ENCODE measurements at regions not wholly inside any gene's neighbourhood (a gene's known extent, or its start where the extent isn't known, plus 50 kb on each side); places are given as distances from the start of the nearest gene placed in this dataset.

- DNase-seq (ENCODE audit: low spot score) = no peak
- no peak overlapping the region for H3K27ac ChIP-seq
- H3K9me3 ChIP-seq = no peaks in the 10 kb centered on the region
- H3K27me3 ChIP-seq = no peaks in the 10 kb centered on the region
- no peaks in the 10 kb centered on the region for H3K4me1 ChIP-seq
- TF ChIP-seq, protein P1, sequence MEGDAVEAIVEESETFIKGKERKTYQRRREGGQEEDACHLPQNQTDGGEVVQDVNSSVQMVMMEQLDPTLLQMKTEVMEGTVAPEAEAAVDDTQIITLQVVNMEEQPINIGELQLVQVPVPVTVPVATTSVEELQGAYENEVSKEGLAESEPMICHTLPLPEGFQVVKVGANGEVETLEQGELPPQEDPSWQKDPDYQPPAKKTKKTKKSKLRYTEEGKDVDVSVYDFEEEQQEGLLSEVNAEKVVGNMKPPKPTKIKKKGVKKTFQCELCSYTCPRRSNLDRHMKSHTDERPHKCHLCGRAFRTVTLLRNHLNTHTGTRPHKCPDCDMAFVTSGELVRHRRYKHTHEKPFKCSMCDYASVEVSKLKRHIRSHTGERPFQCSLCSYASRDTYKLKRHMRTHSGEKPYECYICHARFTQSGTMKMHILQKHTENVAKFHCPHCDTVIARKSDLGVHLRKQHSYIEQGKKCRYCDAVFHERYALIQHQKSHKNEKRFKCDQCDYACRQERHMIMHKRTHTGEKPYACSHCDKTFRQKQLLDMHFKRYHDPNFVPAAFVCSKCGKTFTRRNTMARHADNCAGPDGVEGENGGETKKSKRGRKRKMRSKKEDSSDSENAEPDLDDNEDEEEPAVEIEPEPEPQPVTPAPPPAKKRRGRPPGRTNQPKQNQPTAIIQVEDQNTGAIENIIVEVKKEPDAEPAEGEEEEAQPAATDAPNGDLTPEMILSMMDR (IDR thresholded peaks at IDR 0.05) = no peak
- H3K36me3 ChIP-seq = no peaks in the 10 kb centered on the region
- no peak overlapping the region for H3K4me3 ChIP-seq
These were observed 259.0 kb downstream of the IRX2 start for GRCh38 chr5:2492476-2492875.

DNA sequence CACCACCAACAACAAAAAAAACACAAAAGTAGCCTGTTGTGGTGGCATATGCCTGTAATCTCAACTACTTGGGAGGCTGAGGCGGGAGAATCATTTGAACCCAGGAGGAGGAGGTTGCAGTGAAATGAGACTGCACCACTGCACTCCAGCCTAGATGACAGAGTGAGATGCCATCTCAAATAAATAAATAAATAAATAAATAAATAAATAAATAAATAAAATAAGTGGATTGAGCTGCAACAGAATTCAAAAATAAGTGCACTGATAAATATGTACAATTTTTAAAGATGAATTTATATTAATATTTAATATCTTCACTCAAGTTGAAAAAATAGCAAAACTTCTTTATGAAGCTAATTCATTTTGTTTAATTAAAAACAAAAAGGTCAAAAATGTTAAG is 259.6 kb downstream of the IRX2 start:
- H3K27me3 ChIP-seq = no peaks in the 10 kb centered on the region
- H3K4me3 ChIP-seq = no peak overlapping the region
- no peak overlapping the region for H3K27ac ChIP-seq
- TF ChIP-seq, protein P1 (IDR thresholded peaks at IDR 0.05) = no peak
- no peaks in the 10 kb centered on the region for H3K4me1 ChIP-seq
- no peak for DNase-seq (ENCODE audit: low spot score)
- no peaks in the 10 kb centered on the region for H3K9me3 ChIP-seq
- no peaks in the 10 kb centered on the region for H3K36me3 ChIP-seq

GRCh38 chr5:2489306-2489705 is 262.2 kb downstream of the IRX2 start:
- DNase-seq (ENCODE audit: low spot score) = no peak
- H3K4me3 ChIP-seq = no peak overlapping the region
- H3K4me1 ChIP-seq = no peaks in the 10 kb centered on the region
- H3K9me3 ChIP-seq = peaks cover 0 to 16% of the 10 kb centered on the region in 2 donors
- no peaks in the 10 kb centered on the region for H3K36me3 ChIP-seq
- TF ChIP-seq, protein P1 (IDR thresholded peaks at IDR 0.05) = no peak
- H3K27ac ChIP-seq = no peak overlapping the region
- no peaks in the 10 kb centered on the region for H3K27me3 ChIP-seq

GRCh38 chr5:2488593-2488992 is 262.9 kb downstream of the IRX2 start:
- no peaks in the 10 kb centered on the region for H3K4me1 ChIP-seq
- no peaks in the 10 kb centered on the region for H3K27me3 ChIP-seq
- no peak overlapping the region for H3K4me3 ChIP-seq
- TF ChIP-seq, protein P1 (IDR thresholded peaks at IDR 0.05) = no peak
- no peak for DNase-seq (ENCODE audit: low spot score)
- H3K36me3 ChIP-seq = no peaks in the 10 kb centered on the region
- peaks cover 0 to 18% of the 10 kb centered on the region in 2 donors for H3K9me3 ChIP-seq
- no peak overlapping the region for H3K27ac ChIP-seq

- H3K27me3 ChIP-seq = no peaks in the 10 kb centered on the region
- no peak for DNase-seq (ENCODE audit: low spot score)
- no peak overlapping the region for H3K27ac ChIP-seq
- no peak overlapping the region for H3K4me3 ChIP-seq
- TF ChIP-seq, protein P1 (IDR thresholded peaks at IDR 0.05) = no peak
- no peaks in the 10 kb centered on the region for H3K4me1 ChIP-seq
- peaks cover 0 to 31% of the 10 kb centered on the region in 2 donors for H3K9me3 ChIP-seq
- H3K36me3 ChIP-seq = no peaks in the 10 kb centered on the region
These were observed 264.2 kb downstream of the IRX2 start for GRCh38 chr5:2487152-2487763.

GRCh38 chr5:2486373-2486772 is 265.1 kb downstream of the IRX2 start:
- Histone ChIP-seq H3K4me3 (no peak overlapping the region), H3K27me3 (no peaks in the 10 kb centered on the region), H3K36me3 (no peaks in the 10 kb centered on the region), H3K27ac (no peak overlapping the region), H3K4me1 (no peaks in the 10 kb centered on the region), H3K9me3 (peaks cover 0 to 38% of the 10 kb centered on the region in 2 donors)
- TF ChIP-seq, protein P1 (IDR thresholded peaks at IDR 0.05) = no peak
- DNase-seq (ENCODE audit: low spot score) = no peak
